Activated CD4-positive, alpha-beta T cell treated with anti-CD3 and anti-CD28 coated beads for 4 hours (primary cell): ENCODE measurements at regions not wholly inside any gene's neighbourhood (a gene's known extent, or its start where the extent isn't known, plus 50 kb on each side); places are given as distances from the start of the nearest gene placed in this dataset.

Experiments
- DNase-seq, 2 donors: peaks; one replicate each; pipeline ENCODE4 v3.0.0-alpha.2; 2020

- no peak for DNase-seq
These were observed 69.4 kb upstream of the ADAMTSL1 start for GRCh38 chr9:18404434-18405029.

- no peak for DNase-seq
These were observed 68.7 kb upstream of the ADAMTSL1 start for GRCh38 chr9:18405240-18405639.

GRCh38 chr9:18410983-18411382, 63.0 kb upstream of the ADAMTSL1 start:
- no peak for DNase-seq

GRCh38 chr9:18421391-18421790, 52.6 kb upstream of the ADAMTSL1 start:
- no peak for DNase-seq

- no peak for DNase-seq
These were observed 51.5 kb upstream of the ADAMTSL1 start for GRCh38 chr9:18422296-18423036.

- DNase-seq: no peak
These were observed 50.0 kb upstream of the ADAMTSL1 start for GRCh38 chr9:18423791-18424531.
